Stimulated activated CD8-positive, alpha-beta memory T cell treated with anti-CD3 and anti-CD28 coated beads, Interleukin-7, amount 100 ng/mL, for 48 hours (primary cell): ENCODE measurements at regions not wholly inside any gene's neighbourhood (a gene's known extent, or its start where the extent isn't known, plus 50 kb on each side); places are given as distances from the start of the nearest gene placed in this dataset.
"Not testable (repeated sequence)": the region's sequence is repeated elsewhere in the genome, so short reads cannot be mapped to it uniquely, and the experiment has no call there.

Experiments used
- DNase-seq, 2 donors: peaks; one replicate each; pipeline ENCODE4 v3.0.0-alpha.2; 2020; ENCODE audit warnings: low read depth in 1 of 2; ENCODE audit errors: extremely low read depth in 1 of 2

- DNase-seq, result no peak
Measured at GRCh38 chr11:115636753-115637527, 132.7 kb upstream of the CADM1 start.

GRCh38 chr11:115633977-115634376, 129.8 kb upstream of the CADM1 start:
- DNase-seq, result not testable (repeated sequence)

DNA sequence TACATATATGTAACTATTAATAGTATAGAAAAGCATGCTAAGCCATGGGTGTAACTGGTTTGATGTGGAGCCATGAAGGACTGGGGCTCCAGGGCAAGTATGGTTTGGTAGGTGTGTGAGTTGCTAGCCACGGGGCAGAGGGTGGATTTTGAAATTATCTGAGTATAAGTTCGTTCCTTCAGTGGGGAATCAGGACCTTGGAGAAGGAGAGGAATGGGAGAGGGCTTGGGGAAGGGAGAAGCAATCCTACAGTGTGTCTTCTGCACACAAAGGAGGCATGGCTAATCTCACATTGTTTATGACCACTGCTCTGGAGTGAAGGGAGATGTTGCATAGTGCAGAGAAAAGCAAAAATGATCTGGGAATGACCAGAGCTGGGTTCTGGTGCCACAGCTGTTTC, 127.8 kb upstream of the CADM1 start:
- no peak for DNase-seq

DNA sequence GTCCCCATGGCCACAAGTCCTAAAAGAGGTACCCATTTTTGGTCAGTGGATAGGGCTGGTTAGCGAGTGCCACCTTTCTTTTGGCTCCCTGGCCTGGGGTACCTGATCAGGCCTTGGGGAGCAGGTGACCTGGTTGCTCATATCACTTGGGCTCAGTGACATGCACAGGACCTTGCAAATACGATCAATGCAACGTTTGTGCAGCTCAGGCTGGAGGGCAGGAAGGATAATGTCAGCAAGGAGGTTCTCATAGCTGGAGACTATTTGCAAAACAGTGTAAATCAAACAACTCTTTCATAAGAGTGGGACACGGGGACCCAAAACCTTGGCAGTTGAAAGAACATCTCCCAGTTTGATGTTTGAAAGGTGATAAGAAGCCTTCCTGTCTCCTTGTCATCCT, 127.4 kb upstream of the CADM1 start:
- no peak for DNase-seq

DNA sequence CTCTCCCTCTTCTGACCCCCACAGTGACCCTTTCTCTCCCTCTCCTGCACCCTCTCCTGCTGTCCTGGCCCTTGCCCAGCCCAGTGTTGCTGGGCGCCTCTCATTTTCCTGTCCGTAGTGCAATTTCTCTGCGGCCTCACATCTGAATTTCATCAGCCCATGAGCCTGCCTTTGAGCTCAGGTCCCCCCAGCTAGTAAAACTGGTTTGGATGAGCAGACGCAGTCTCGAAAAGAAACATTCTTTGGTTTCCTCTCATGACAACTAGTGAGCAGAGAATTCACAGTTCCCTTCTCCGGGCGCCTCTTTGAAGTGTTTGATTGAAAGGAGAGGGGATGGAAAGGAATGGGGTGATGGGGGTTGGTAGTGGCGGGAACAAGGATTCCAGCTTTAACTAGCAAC, 126.0 kb upstream of the CADM1 start:
- DNase-seq, result no peak

DNA sequence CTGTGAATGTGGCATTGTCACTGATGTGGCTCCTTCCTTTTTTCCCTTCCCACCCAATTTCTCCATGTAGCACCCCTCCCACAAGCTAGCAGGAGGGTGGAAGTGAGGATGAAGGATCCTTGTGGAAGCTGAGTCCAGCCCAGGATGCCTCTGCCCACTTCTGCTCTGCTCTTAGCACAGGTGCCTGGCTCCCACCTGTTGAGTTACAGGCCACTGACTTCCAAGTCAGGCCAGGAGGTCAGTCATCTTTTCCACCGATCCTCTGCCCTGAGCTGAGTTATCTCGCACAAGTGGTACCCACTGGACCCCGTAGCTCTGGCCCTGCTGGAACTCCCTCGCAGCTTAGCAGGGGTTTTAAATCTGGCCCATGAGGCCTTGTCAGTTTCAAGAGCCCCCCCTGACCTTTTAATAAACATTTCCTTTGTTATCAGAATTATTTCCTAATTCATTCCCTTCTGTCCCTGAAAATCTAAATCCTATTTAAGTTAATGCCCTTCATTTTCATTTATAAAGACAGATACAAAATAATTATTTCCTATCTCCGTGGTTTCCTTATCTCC, 125.3 kb upstream of the CADM1 start:
- DNase-seq, result no peak

GRCh38 chr11:115627666-115628460, 123.6 kb upstream of the CADM1 start:
- no peak for DNase-seq

DNA sequence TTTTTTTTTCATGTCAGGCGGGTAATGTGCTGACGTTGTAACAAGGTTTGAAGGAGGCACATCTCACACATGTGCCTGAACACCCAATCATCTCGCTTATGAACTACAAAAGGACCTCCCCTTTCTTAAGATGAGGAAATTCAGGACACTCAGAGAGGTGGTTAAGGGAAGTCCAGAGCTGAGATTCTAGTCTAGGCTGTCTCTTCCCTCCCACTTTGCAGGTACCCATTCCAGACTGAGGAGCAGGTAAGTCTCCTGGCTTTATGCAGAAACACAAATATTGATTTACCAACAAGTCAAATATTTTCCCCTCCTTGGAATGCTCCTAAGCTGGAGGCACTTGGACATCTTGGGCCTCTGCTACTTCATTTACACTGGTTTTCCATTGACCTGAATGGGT, 122.9 kb upstream of the CADM1 start:
- no peak for DNase-seq

- DNase-seq, result no peak
Measured at GRCh38 chr11:115626414-115626813, 122.2 kb upstream of the CADM1 start.

DNA sequence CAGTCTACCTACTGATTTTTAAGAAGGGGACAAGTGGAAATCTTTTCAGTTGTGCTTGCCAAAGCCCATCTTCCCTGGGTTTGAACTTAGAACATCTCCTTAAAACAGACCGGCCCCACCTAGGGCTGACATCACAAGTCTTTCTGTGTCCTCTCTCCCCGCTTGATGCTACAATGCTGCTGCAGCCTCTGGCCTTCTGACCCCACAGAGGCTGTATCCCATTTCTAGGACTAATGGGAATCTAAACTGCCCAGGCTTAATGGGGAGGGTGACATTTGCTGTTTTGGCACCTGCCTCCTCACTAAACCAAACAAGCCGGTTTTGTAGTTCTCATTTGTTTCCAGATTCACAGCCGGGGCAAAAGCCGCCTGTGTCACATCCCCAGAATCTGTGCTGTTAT, 121.3 kb upstream of the CADM1 start:
- DNase-seq, result no peak

GRCh38 chr11:115624065-115624464, 119.8 kb upstream of the CADM1 start:
- DNase-seq, result no peak

- DNase-seq, result no peak
Measured at GRCh38 chr11:115623021-115623451, 118.8 kb upstream of the CADM1 start.

DNA sequence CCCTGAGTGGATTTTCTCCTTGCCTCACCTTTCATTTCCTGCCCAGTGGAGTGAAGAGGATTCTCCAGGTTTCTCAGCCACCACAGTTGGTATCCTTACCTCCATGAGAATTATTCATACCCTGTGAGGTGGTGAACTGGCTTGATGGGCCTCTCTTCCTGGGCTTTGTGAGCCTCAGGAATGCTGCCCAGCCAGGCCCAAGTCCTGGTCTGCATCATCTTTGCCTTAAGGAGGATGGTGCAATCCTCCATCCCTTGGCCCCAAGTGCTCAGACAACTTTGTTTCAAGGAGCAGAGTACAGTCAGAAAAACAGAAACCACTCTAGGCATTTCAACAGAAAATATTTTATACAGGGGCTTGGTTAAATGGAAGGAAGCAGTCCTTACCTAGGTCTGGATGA, 114.2 kb upstream of the CADM1 start:
- DNase-seq, result no peak

DNA sequence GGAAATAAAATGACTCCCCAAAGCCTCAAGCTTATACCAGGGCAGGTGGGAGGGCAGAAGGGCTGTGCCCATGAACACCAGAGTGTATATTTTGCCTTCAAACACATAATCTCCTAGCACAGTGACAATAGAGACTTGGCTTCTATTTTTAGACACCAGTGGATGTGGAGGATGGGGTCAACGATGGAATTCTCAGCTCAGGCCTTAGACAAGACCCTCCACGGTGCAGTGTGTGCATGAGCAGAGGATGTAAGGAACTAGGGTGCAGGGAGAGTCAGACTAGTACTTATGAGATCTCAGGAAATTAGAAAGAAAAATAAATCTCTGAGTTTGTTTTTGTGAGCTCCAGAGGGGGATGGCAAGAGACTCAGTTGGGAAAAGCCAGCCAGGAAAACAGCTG, 113.6 kb upstream of the CADM1 start:
- no peak for DNase-seq

DNA sequence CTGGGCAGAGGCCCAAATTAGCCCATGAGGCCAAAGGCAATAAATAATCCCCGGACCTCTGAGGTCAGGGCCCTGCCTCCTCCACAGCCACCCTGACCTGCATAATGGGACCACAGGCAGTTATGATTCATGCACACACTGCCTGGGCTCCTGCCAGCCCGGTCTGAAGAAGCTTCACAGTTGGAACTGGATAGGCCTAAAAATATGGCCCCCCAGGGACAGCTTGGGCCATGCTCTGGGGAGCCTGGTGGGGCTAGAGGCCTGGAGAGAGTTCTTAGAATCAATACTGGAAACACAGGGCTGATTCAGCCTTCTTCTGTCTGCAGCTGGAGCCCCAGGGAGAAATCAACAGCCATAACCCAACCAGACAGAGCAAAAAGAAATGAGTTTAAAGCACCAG, 112.8 kb upstream of the CADM1 start:
- DNase-seq, result no peak

DNA sequence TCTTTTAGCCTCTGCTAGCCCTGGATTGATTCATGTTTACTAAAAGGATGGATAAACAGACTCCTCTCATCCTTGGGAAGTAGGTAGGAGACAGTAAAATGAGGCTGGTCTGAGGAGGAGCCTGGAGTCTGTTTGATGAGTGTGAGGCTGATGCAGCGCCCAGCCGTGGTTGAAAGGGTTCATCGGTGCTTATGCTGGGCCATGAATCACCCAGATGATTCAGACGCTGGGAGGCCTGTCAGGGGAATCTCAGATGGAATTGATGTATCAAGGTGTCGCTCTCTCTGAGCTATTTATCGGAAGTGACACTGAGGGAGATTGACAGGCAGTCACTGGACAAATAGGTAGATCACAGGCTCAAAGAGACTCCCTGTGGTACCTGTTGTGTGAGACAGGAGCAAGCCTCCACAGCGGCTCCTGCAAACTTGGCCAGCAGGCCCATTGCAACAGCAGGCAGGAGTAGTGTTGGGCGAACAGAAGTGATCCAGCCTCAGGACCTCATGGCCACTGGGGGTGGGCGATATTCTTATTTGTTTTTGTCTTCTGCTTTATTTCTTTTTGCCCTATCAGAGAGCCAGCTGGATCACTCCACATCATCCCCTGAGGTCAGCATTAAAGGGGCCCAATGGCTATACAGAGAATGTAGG, 109.9 kb upstream of the CADM1 start:
- DNase-seq, result no peak

DNA sequence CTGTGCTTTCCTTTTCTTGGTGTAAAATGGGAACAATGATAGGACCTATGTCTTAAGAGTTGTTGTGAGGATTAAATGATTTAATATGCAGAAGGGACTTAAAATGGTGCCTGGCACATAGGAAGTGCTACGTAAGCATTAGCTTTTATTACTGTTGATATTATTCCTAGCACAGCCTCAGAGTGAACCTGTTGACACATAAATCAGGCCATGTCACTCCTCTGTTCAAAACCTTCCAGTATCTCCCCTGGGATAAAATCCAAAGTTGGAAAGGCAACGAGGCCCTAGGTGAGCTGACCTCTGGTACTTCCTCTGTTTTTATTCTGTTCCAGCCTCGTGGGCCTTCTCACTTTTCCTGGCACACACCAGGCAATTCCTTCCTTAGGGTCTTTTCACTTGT, 108.8 kb upstream of the CADM1 start:
- DNase-seq, result no peak

DNA sequence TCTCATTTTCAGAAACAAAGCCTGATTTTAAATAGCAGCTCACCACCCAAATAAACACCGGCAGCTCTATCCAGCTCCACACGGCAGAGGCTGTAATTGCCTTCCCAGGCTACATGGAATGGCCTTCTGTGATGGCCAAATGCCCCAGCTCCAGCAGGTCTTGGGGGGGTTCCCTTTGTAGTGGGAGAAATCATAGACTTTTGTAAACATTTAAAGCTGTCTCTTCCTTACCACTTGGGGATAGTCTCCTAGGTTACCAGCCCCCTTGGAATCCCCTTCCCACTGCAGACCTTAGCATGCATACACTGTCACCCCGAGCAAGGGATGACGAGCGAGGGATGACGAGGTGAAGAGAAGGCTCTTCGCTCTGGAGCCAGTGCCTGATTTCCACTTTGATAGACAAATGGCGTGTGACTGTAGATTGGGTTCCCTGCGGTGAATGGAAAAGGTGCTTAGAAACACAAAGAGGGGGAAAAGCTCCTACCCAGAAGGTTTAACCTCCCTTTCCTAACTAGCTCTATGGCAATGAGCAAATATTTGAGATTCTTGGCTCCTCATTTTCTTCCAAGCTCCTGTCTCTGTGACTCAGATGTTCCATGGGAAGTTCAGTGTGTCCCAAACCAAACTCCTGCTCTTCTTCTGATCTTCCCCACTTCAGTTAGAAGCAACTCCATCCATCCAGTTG, 108.0 kb upstream of the CADM1 start:
- no peak for DNase-seq

DNA sequence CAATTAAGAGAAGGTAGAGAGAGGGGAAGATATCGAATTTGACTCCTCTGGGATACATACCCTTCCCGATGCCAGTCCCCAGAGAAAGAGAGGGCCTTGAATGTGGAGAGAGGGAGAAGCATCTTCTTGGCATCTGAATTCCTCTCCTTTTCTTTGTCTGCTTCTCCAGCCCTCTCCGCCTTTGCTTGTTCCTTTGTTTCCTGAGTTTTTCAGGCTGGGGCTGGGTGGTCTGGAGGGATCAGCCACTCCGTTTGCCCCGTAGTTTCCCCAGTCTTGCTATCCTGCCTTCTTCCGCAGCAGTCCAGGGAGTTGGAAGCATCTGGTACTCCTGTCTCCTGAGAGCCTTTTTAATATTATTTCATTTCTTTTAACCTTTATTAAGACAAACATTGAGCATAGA, 107.1 kb upstream of the CADM1 start:
- no peak for DNase-seq

GRCh38 chr11:115610908-115611307, 106.7 kb upstream of the CADM1 start:
- no peak for DNase-seq

DNA sequence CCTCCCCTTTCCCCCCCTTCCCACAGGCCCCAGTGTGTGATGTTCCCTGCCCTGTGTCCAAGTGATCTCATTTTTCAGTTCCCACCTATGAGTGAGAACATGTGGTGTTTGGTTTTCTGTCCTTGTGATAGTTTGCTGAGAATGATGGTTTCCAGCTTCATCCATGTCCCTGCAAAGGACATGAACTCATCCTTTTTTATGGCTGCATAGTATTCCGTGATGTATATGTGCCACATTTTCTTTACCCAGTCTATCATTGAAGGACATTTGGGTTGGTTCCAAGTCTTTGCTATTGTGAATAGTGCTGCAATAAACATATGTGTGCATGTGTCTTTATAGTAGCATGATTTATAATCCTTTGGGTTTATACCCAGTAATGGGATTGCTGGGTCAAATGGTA, 106.0 kb upstream of the CADM1 start:
- not testable (repeated sequence) for DNase-seq
